Colonic mucosa (tissue), 4 donors: ENCODE measurements at regions not wholly inside any gene's neighbourhood (a gene's known extent, or its start where the extent isn't known, plus 50 kb on each side); places are given as distances from the start of the nearest gene placed in this dataset.
"Not testable (repeated sequence)": the region's sequence is repeated elsewhere in the genome, so short reads cannot be mapped to it uniquely, and the experiment has no call there.

Experiments used
- DNase-seq: peaks from one replicate; pipeline ENCODE4 v3.0.0-alpha.2; 2020
- H3K27ac ChIP-seq: fragments of 200-600 bp; one replicate; pipeline ENCODE4 v1.8.0; 2021
- H3K27me3 ChIP-seq: fragments of 200-600 bp; one replicate; pipeline ENCODE4 v1.8.0; 2021
- H3K36me3 ChIP-seq: fragments of 200-600 bp; one replicate; pipeline ENCODE4 v1.8.0; 2021
- H3K4me1 ChIP-seq: fragments of 200-600 bp; one replicate; pipeline ENCODE4 v1.8.0; 2021; ENCODE audit warnings: mild to moderate bottlenecking
- H3K4me3 ChIP-seq: fragments of 200-600 bp; one replicate; pipeline ENCODE4 v1.8.0; 2021
- H3K9ac ChIP-seq, 2 donors: one replicate each; pipeline ENCODE4 v1.7.0; 2013; ENCODE audit warnings: control low read depth in 2 of 2, low read depth in 2 of 2, low read length in 2 of 2
- H3K9me3 ChIP-seq: fragments of 200-600 bp; one replicate; pipeline ENCODE4 v1.8.0; 2021
- CTCF ChIP-seq: fragments of 200-600 bp; IDR thresholded peaks from one replicate; pipeline ENCODE4 v1.8.0; 2022; ENCODE audit warnings: antibody characterized with exemption, mild to moderate bottlenecking
- intact Hi-C: fragments of 100-400 bp; cut with DNase I; formaldehyde crosslinking; loops from one replicate; pipeline ENCODE4 v1.14.1; 2022
- donor health status: healthy.
- donor health status: DM: no; HTN: no; CAD: no.
- donor health status: DM: no; HTN: no; CAD: no.

- DNase-seq: no peak
- Histone ChIP-seq H3K36me3 (no peaks in the 10 kb centered on the region), H3K9ac (no peak overlapping the region), H3K27ac (no peak overlapping the region), H3K9me3 (no peaks in the 10 kb centered on the region), H3K27me3 (no peaks in the 10 kb centered on the region), H3K4me3 (no peak overlapping the region), H3K4me1 (no peaks in the 10 kb centered on the region)
- intact Hi-C loops: no loop called here
- no peak for TF ChIP-seq CTCF
Observed at GRCh38 chr7:152583006-152583405, 92.9 kb downstream of the XRCC2 start.

DNA sequence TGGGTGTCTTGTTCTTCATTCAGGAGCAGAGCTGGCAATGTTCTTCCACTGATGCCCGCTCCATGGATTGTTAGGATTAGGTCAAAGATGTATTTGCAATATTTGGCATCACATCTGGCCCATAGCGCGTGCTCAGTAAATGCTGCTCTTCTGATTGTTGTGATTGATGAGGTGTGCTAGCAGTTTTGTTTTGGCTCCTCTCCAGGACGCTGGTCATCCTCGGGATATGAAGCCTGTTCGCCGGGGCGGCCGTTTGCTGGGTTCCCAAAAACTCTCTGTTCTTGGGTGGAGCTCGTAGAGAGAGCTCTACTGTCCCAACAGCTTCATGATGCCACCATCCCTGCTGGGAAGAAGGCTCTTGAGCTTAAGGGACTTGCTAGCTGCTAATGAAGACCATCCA, 96.9 kb downstream of the XRCC2 start:
- Histone ChIP-seq H3K27ac (no peak overlapping the region), H3K27me3 (no peaks in the 10 kb centered on the region), H3K4me1 (no peaks in the 10 kb centered on the region), H3K4me3 (no peak overlapping the region), H3K9me3 (no peaks in the 10 kb centered on the region), H3K36me3 (no peaks in the 10 kb centered on the region), H3K9ac (no peak overlapping the region)
- no peak for TF ChIP-seq CTCF
- DNase-seq: no peak
- intact Hi-C loops: no loop called here

- no peak overlapping the region for H3K9ac ChIP-seq
- no peak for TF ChIP-seq CTCF
- H3K27ac ChIP-seq: no peak overlapping the region
- no peaks in the 10 kb centered on the region for H3K36me3 ChIP-seq
- intact Hi-C loops: no loop called here
- H3K4me1 ChIP-seq: no peaks in the 10 kb centered on the region
- no peak for DNase-seq
- no peaks in the 10 kb centered on the region for H3K27me3 ChIP-seq
- no peak overlapping the region for H3K4me3 ChIP-seq
- no peaks in the 10 kb centered on the region for H3K9me3 ChIP-seq
Observed at GRCh38 chr7:152577339-152577738, 98.6 kb downstream of the XRCC2 start.

GRCh38 chr7:152574892-152575548, 100.9 kb downstream of the XRCC2 start:
- no peak for TF ChIP-seq CTCF
- DNase-seq: no peak
- intact Hi-C loops: no loop called here
- Histone ChIP-seq H3K9ac (no peak overlapping the region), H3K9me3 (no peaks in the 10 kb centered on the region), H3K4me3 (no peak overlapping the region), H3K4me1 (no peaks in the 10 kb centered on the region), H3K36me3 (no peaks in the 10 kb centered on the region), H3K27ac (no peak overlapping the region), H3K27me3 (no peaks in the 10 kb centered on the region)

GRCh38 chr7:152573186-152573585, 102.8 kb downstream of the XRCC2 start:
- H3K9me3 ChIP-seq, DNase-seq, intact Hi-C loops, H3K36me3 ChIP-seq, H3K4me3 ChIP-seq, H3K9ac ChIP-seq, H3K4me1 ChIP-seq, H3K27ac ChIP-seq, H3K27me3 ChIP-seq: not testable (repeated sequence)

- Histone ChIP-seq H3K4me1 (no peaks in the 10 kb centered on the region), H3K36me3 (no peaks in the 10 kb centered on the region), H3K9ac (no peak overlapping the region), H3K4me3 (no peak overlapping the region), H3K9me3 (no peaks in the 10 kb centered on the region), H3K27me3 (no peaks in the 10 kb centered on the region), H3K27ac (no peak overlapping the region)
- no peak for DNase-seq
- TF ChIP-seq CTCF: no peak
- intact Hi-C loops: no loop called here
Observed at GRCh38 chr7:152572101-152572500, 103.8 kb downstream of the XRCC2 start.
